ENCODE measurements at regions not wholly inside any gene's neighbourhood (a gene's known extent, or its start where the extent isn't known, plus 50 kb on each side); places are given as distances from the start of the nearest gene placed in this dataset.
"Not testable (repeated sequence)": the region's sequence is repeated elsewhere in the genome, so short reads cannot be mapped to it uniquely, and the experiment has no call there.

- no peaks in the 10 kb centered on the region for H3K36me3 ChIP-seq (replicated peaks)
- H3K4me3 ChIP-seq (ENCODE audit: low read depth, low read length), result no peak overlapping the region
- H3K27me3 ChIP-seq (replicated peaks), result no peaks in the 10 kb centered on the region
- TF ChIP-seq CTCF (IDR thresholded peaks at IDR 0.05; ENCODE audit: low read depth, low read length, missing control alignments), result no peak
- no peak for DNase-seq
- in situ Hi-C loops (cut with HindIII; ENCODE audit: low pct_ligation_motif_present, low sequenced_read_pairs), result no loop called here
- no peak overlapping the region for H3K27ac ChIP-seq
Observed at GRCh38 chr10:64182671-64183070, 661.5 kb downstream of the REEP3 start.

GRCh38 chr10:64191286-64191685, 670.1 kb downstream of the REEP3 start:
- no peak overlapping the region for H3K27ac ChIP-seq
- no peaks in the 10 kb centered on the region for H3K36me3 ChIP-seq (replicated peaks)
- H3K4me3 ChIP-seq (ENCODE audit: low read depth, low read length), result no peak overlapping the region
- DNase-seq, result no peak
- in situ Hi-C loops (cut with HindIII; ENCODE audit: low pct_ligation_motif_present, low sequenced_read_pairs), result no loop called here
- H3K27me3 ChIP-seq (replicated peaks), result no peaks in the 10 kb centered on the region
- TF ChIP-seq CTCF (IDR thresholded peaks at IDR 0.05; ENCODE audit: low read depth, low read length, missing control alignments), result no peak

GRCh38 chr10:64196638-64197315, 675.6 kb downstream of the REEP3 start:
- DNase-seq, result no peak
- no peaks in the 10 kb centered on the region for H3K36me3 ChIP-seq (replicated peaks)
- H3K4me3 ChIP-seq (ENCODE audit: low read depth, low read length), result no peak overlapping the region
- in situ Hi-C loops (cut with HindIII; ENCODE audit: low pct_ligation_motif_present, low sequenced_read_pairs), result no loop called here
- TF ChIP-seq CTCF (IDR thresholded peaks at IDR 0.05; ENCODE audit: low read depth, low read length, missing control alignments), result no peak
- H3K27ac ChIP-seq, result no peak overlapping the region
- no peaks in the 10 kb centered on the region for H3K27me3 ChIP-seq (replicated peaks)

- TF ChIP-seq CTCF (IDR thresholded peaks at IDR 0.05; ENCODE audit: low read depth, low read length, missing control alignments), result no peak
- no peak overlapping the region for H3K27ac ChIP-seq
- no peaks in the 10 kb centered on the region for H3K36me3 ChIP-seq (replicated peaks)
- in situ Hi-C loops (cut with HindIII; ENCODE audit: low pct_ligation_motif_present, low sequenced_read_pairs), result no loop called here
- no peaks in the 10 kb centered on the region for H3K27me3 ChIP-seq (replicated peaks)
- H3K4me3 ChIP-seq (ENCODE audit: low read depth, low read length), result no peak overlapping the region
- DNase-seq, result no peak
Observed at GRCh38 chr10:64201936-64202335, 680.7 kb downstream of the REEP3 start.

- DNase-seq; in situ Hi-C loops (cut with HindIII; ENCODE audit: low pct_ligation_motif_present, low sequenced_read_pairs); H3K27me3 ChIP-seq (replicated peaks); H3K4me3 ChIP-seq (ENCODE audit: low read depth, low read length); H3K36me3 ChIP-seq (replicated peaks); H3K27ac ChIP-seq: not testable (repeated sequence)
Observed at GRCh38 chr10:64204504-64204903, 683.3 kb downstream of the REEP3 start.

GRCh38 chr10:64206409-64206808, 685.2 kb downstream of the REEP3 start:
- Histone ChIP-seq H3K36me3 (replicated peaks) (no peaks in the 10 kb centered on the region), H3K27ac (no peak overlapping the region), H3K4me3 (ENCODE audit: low read depth, low read length) (no peak overlapping the region), H3K27me3 (replicated peaks) (no peaks in the 10 kb centered on the region)
- TF ChIP-seq CTCF (IDR thresholded peaks at IDR 0.05; ENCODE audit: low read depth, low read length, missing control alignments), result no peak
- no peak for DNase-seq
- in situ Hi-C loops (cut with HindIII; ENCODE audit: low pct_ligation_motif_present, low sequenced_read_pairs), result no loop called here
